Parathyroid adenoma (tissue), 2 donors: ENCODE measurements at regions not wholly inside any gene's neighbourhood (a gene's known extent, or its start where the extent isn't known, plus 50 kb on each side); places are given as distances from the start of the nearest gene placed in this dataset.

Source experiments
- H2AFZ ChIP-seq: fragments of 300-600 bp; sonication (generic); one replicate; pipeline ENCODE4 v1.7.0; 2017; ENCODE audit warnings: antibody characterized with exemption, mild to moderate bottlenecking
- H3K27ac ChIP-seq: fragments of 300-600 bp; sonication (generic); one replicate; pipeline ENCODE4 v1.7.0; 2017
- H3K27me3 ChIP-seq: fragments of 300-600 bp; sonication (generic); one replicate; pipeline ENCODE4 v1.7.0; 2017; ENCODE audit warnings: low read length; ENCODE audit not compliant: control insufficient read depth, insufficient read depth
- H3K36me3 ChIP-seq: fragments of 300-600 bp; sonication (generic); one replicate; pipeline ENCODE4 v1.7.0; 2017; ENCODE audit warnings: low read length; ENCODE audit not compliant: control insufficient read depth, insufficient read depth
- H3K4me1 ChIP-seq: fragments of 300-600 bp; sonication (generic); one replicate; pipeline ENCODE4 v1.7.0; 2017; ENCODE audit warnings: control low read depth
- H3K4me2 ChIP-seq: fragments of 300-600 bp; sonication (generic); one replicate; pipeline ENCODE4 v1.7.0; 2017; ENCODE audit warnings: low read length
- H3K4me3 ChIP-seq: fragments of 300-600 bp; sonication (generic); one replicate; pipeline ENCODE4 v1.7.0; 2017; ENCODE audit warnings: low read depth, low read length
- H3K79me2 ChIP-seq: fragments of 300-600 bp; sonication (generic); one replicate; pipeline ENCODE4 v1.7.0; 2017; ENCODE audit warnings: control low read depth
- H3K9ac ChIP-seq: fragments of 300-600 bp; sonication (generic); one replicate; pipeline ENCODE4 v1.7.0; 2017; ENCODE audit warnings: mild to moderate bottlenecking
- H3K9me3 ChIP-seq: fragments of 300-600 bp; sonication (generic); one replicate; pipeline ENCODE4 v1.7.0; 2017; ENCODE audit warnings: low read length; ENCODE audit not compliant: control insufficient read depth
- TF ChIP-seq, protein P1 (sequence below): fragments of 300-600 bp; sonication (generic); IDR thresholded peaks from one replicate; pipeline ENCODE4 v1.7.0; 2017; ENCODE audit warnings: antibody characterized with exemption, mild to moderate bottlenecking
- donor health status: primary hyperparathyroidism.

DNA sequence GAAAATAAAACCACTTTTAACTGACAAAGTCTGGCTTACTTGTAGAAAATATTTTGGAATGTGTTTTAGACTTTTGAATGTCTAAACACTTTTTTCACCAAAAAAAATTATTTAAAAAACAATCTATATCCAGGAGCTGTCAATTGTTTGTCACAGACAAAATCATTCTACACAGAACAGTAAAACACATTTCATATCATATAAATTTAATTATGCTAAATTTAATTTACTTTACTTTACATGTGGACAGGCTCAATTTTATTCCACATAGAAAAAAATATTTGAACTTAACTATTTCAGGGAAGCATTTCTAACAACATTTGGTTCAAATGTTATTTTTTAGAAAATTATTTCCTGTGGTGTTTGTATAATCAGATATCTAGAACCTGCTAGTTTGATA, 1417.0 kb downstream of the ZPLD1 start:
- H3K9ac ChIP-seq: no peak overlapping the region
- TF ChIP-seq, protein P1, sequence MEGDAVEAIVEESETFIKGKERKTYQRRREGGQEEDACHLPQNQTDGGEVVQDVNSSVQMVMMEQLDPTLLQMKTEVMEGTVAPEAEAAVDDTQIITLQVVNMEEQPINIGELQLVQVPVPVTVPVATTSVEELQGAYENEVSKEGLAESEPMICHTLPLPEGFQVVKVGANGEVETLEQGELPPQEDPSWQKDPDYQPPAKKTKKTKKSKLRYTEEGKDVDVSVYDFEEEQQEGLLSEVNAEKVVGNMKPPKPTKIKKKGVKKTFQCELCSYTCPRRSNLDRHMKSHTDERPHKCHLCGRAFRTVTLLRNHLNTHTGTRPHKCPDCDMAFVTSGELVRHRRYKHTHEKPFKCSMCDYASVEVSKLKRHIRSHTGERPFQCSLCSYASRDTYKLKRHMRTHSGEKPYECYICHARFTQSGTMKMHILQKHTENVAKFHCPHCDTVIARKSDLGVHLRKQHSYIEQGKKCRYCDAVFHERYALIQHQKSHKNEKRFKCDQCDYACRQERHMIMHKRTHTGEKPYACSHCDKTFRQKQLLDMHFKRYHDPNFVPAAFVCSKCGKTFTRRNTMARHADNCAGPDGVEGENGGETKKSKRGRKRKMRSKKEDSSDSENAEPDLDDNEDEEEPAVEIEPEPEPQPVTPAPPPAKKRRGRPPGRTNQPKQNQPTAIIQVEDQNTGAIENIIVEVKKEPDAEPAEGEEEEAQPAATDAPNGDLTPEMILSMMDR: no peak

DNA sequence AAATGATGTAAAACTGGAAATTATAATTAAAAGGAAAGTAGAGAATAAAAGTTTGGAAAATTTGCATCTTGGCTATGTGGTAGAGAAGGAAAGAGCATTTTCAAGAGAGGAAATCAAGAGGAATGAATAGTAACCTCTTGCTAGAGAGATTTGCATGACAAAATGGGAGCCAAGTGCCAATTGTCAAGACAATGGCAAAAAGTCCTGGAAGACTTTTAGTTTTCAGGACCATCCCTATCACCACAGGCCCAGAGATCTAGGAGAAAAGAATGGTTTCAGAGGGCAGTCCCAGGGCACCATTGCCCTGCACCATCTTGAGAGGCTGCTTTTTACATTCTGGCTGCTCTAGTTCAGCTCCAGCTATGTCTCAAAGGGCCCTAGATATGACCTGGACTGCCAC, 1427.6 kb downstream of the ZPLD1 start:
- TF ChIP-seq, protein P1: no peak
- Histone ChIP-seq H3K4me3 (no peak overlapping the region), H2AFZ (no peak overlapping the region), H3K79me2 (no peaks in the 10 kb centered on the region), H3K36me3 (no peaks in the 10 kb centered on the region), H3K9me3 (no peaks in the 10 kb centered on the region), H3K9ac (no peak overlapping the region), H3K4me1 (no peaks in the 10 kb centered on the region), H3K4me2 (no peak overlapping the region), H3K27me3 (no peaks in the 10 kb centered on the region), H3K27ac (no peak overlapping the region)

More for the DNA sequence above, 1417.0 kb downstream of the ZPLD1 start:
- Histone ChIP-seq H3K27ac (no peak overlapping the region), H3K4me2 (no peak overlapping the region), H3K36me3 (no peaks in the 10 kb centered on the region), H3K4me3 (no peak overlapping the region), H3K9me3 (no peaks in the 10 kb centered on the region), H3K4me1 (no peaks in the 10 kb centered on the region), H3K27me3 (no peaks in the 10 kb centered on the region), H3K79me2 (no peaks in the 10 kb centered on the region), H2AFZ (no peak overlapping the region)

DNA sequence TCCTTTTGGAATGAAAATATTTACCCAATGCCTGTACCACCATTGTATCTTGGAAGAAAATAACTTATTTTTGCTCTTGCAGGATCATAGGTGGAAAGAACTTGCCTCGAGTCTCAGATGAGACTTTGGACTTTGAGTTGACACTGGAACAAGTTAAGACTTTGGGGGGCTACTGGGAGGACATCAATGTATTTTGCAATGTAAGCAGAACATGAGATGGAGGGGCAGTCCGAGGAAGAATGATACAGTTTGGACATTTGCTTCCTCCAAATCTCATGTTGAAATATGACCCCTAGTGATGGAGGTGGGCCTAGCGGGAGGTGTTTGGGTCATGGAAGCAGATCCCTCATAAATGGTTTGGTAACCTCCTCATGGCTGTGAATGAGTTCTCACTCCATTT, 1428.6 kb downstream of the ZPLD1 start:
- no peak overlapping the region for H2AFZ ChIP-seq
- TF ChIP-seq, protein P1: no peak
- no peaks in the 10 kb centered on the region for H3K79me2 ChIP-seq
- no peaks in the 10 kb centered on the region for H3K9me3 ChIP-seq
- no peak overlapping the region for H3K4me2 ChIP-seq
- no peak overlapping the region for H3K9ac ChIP-seq
- no peak overlapping the region for H3K27ac ChIP-seq
- no peaks in the 10 kb centered on the region for H3K27me3 ChIP-seq
- no peaks in the 10 kb centered on the region for H3K36me3 ChIP-seq
- no peaks in the 10 kb centered on the region for H3K4me1 ChIP-seq
- no peak overlapping the region for H3K4me3 ChIP-seq

DNA sequence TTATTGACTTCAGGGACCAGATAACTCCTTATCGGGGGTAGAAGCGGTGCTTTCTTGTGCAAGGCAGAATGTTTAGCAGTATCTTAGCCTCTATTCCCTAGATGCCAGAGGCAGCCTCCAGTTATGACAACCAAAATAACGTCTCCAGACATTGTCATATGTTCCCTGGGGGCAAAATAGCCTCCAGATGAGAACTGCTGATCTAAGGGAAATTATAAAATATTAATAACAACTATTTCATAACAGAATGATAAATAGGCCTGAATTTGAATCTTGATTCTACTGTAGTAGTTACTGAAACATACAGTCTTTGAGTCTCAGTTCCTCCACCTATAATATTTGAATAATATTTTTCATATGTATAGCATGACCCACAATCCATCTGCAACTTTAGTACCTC, 1431.3 kb downstream of the ZPLD1 start:
- H3K27me3 ChIP-seq: no peaks in the 10 kb centered on the region
- TF ChIP-seq, protein P1: no peak
- H3K9me3 ChIP-seq: no peaks in the 10 kb centered on the region
- no peak overlapping the region for H2AFZ ChIP-seq
- H3K4me3 ChIP-seq: no peak overlapping the region
- H3K36me3 ChIP-seq: no peaks in the 10 kb centered on the region
- no peaks in the 10 kb centered on the region for H3K79me2 ChIP-seq
- H3K27ac ChIP-seq: no peak overlapping the region
- no peak overlapping the region for H3K9ac ChIP-seq
- H3K4me2 ChIP-seq: no peak overlapping the region
- H3K4me1 ChIP-seq: no peaks in the 10 kb centered on the region

DNA sequence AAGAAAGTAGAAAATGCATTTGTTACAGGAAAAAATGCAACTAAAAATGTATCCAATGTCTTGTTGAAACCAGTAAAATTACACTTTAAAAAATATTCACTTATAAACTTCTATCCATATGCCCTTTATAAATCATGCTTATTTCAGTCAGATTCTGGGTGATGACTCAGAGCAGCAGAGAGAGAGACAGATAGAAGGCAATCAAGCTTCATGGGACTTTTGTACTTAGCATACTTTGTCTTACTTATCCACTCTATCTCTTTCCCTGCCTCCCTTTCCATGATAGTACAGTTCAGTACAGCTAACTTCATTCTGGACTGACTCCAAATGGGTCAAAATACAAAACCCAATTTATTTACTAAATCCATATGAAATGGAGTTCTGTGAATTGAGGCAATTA, 1438.2 kb downstream of the ZPLD1 start:
- Histone ChIP-seq H3K9me3 (no peaks in the 10 kb centered on the region), H3K27me3 (no peaks in the 10 kb centered on the region), H3K4me3 (no peak overlapping the region), H3K36me3 (no peaks in the 10 kb centered on the region), H3K27ac (no peak overlapping the region), H3K4me1 (no peaks in the 10 kb centered on the region), H2AFZ (no peak overlapping the region), H3K9ac (no peak overlapping the region), H3K79me2 (no peaks in the 10 kb centered on the region), H3K4me2 (no peak overlapping the region)
- TF ChIP-seq, protein P1: no peak
